GM23338 (cell line): ENCODE measurements at regions not wholly inside any gene's neighbourhood (a gene's known extent, or its start where the extent isn't known, plus 50 kb on each side); places are given as distances from the start of the nearest gene placed in this dataset.
A peak's percentile ranks its signal among the peaks of the same experiment; 100 is the strongest.

ENCODE experiments used
- ATAC-seq: fragments of 200-7000 bp; cut with Tn5 transposase; 3 replicates; pipeline ENCODE4 v1.9.1; 2020
- DNase-seq: peaks from one replicate; pipeline ENCODE4 v3.0.0-alpha.2; 2015; ENCODE audit warnings: low spot score
- H2AFZ ChIP-seq: fragments of 200-600 bp; sonication (generic); 2 replicates; pipeline ENCODE4 v1.8.0; 2016; ENCODE audit warnings: antibody characterized with exemption, mild to moderate bottlenecking, moderate library complexity
- H3F3A ChIP-seq: fragments of 200-600 bp; sonication (generic); replicated peaks from 2 replicates; pipeline ENCODE4 v1.8.0; 2017; ENCODE audit warnings: antibody characterized with exemption, mixed run types, low read depth
- H3K27ac ChIP-seq: fragments of 200-600 bp; sonication (generic); 2 replicates; pipeline ENCODE4 v1.6.1; 2016; ENCODE audit warnings: low read depth
- H3K27me3 ChIP-seq: fragments of 200-600 bp; sonication (generic); 2 replicates; pipeline ENCODE4 v1.8.0; 2016; ENCODE audit warnings: mild to moderate bottlenecking, mixed run types, moderate library complexity; ENCODE audit not compliant: insufficient read depth
- H3K36me3 ChIP-seq: fragments of 200-600 bp; sonication (generic); 2 replicates; pipeline ENCODE4 v1.8.0; 2016; ENCODE audit warnings: mild to moderate bottlenecking; ENCODE audit not compliant: insufficient read depth
- H3K4me1 ChIP-seq: fragments of 200-600 bp; sonication (generic); 2 replicates; pipeline ENCODE4 v1.8.0; 2016; ENCODE audit warnings: mild to moderate bottlenecking, moderate library complexity; ENCODE audit not compliant: insufficient read depth
- H3K4me2 ChIP-seq: fragments of 200-600 bp; sonication (generic); 2 replicates; pipeline ENCODE4 v1.7.1; 2017; ENCODE audit warnings: mixed run types
- H3K4me3 ChIP-seq: fragments of 200-600 bp; sonication (generic); 2 replicates; pipeline ENCODE4 v1.6.1; 2016; ENCODE audit warnings: mixed run types
- H3K79me2 ChIP-seq: fragments of 200-600 bp; sonication (generic); replicated peaks from 2 replicates; pipeline ENCODE4 v1.8.0; 2017; ENCODE audit warnings: mild to moderate bottlenecking; ENCODE audit not compliant: insufficient read depth
- H3K9me2 ChIP-seq: fragments of 200-600 bp; sonication (generic); 2 replicates; pipeline ENCODE4 v1.8.0; 2017; ENCODE audit not compliant: insufficient read depth
- H4K20me1 ChIP-seq: fragments of 200-600 bp; sonication (generic); replicated peaks from 2 replicates; pipeline ENCODE4 v1.8.0; 2017; ENCODE audit warnings: mild to moderate bottlenecking; ENCODE audit not compliant: insufficient read depth
- H3K27ac Mint-ChIP-seq: 2 replicates; pipeline ENCODE4 v1.8.0; 2020; ENCODE audit warnings: inconsistent platforms, mild to moderate bottlenecking, moderate library complexity, mixed read lengths
- H3K27me3 Mint-ChIP-seq: 3 replicates; pipeline ENCODE4 v1.8.0; 2022; ENCODE audit warnings: low read depth, mild to moderate bottlenecking, moderate library complexity, mixed read lengths, inconsistent platforms; ENCODE audit not compliant: insufficient read depth, poor library complexity
- H3K36me3 Mint-ChIP-seq: 3 replicates; pipeline ENCODE4 v1.8.0; 2021; ENCODE audit warnings: low read depth, mild to moderate bottlenecking, inconsistent platforms, moderate library complexity, mixed read lengths
- H3K4me1 Mint-ChIP-seq: 3 replicates; pipeline ENCODE4 v1.8.0; 2020; ENCODE audit warnings: mild to moderate bottlenecking, inconsistent platforms, mixed read lengths
- H3K4me3 Mint-ChIP-seq: 3 replicates; pipeline ENCODE4 v1.8.0; 2021; ENCODE audit warnings: moderate library complexity, mild to moderate bottlenecking, inconsistent platforms, mixed read lengths
- H3K9me3 Mint-ChIP-seq: 3 replicates; pipeline ENCODE4 v1.8.0; 2020; ENCODE audit warnings: moderate library complexity, mild to moderate bottlenecking, inconsistent platforms, mixed read lengths
- CREB1 ChIP-seq: fragments of 250-450 bp; sonication (Bioruptor Pico); IDR thresholded peaks from 2 replicates; pipeline ENCODE4 v1.5.0; 2020; ENCODE audit warnings: low read depth, mild to moderate bottlenecking, moderate library complexity
- EZH2 ChIP-seq: fragments of 200-600 bp; sonication (generic); IDR thresholded peaks from one replicate; pipeline ENCODE4 v1.8.0; 2017; ENCODE audit warnings: antibody characterized with exemption, mild to moderate bottlenecking, low read depth; ENCODE audit not compliant: unreplicated experiment
- EZH2phosphoT487 ChIP-seq: fragments of 200-600 bp; sonication (generic); IDR thresholded peaks from one replicate; pipeline ENCODE4 v1.8.1; 2018; ENCODE audit warnings: antibody characterized with exemption; ENCODE audit not compliant: unreplicated experiment
- JUNB ChIP-seq: IDR thresholded peaks from one replicate; pipeline ENCODE4 v1.6.1; 2016; ENCODE audit warnings: antibody characterized with exemption; ENCODE audit not compliant: unreplicated experiment
- NANOG ChIP-seq: IDR thresholded peaks from 2 replicates; pipeline ENCODE4 v1.6.1; 2016; ENCODE audit warnings: antibody characterized with exemption, borderline replicate concordance
- POLR2AphosphoS5 ChIP-seq: IDR thresholded peaks from 2 replicates; pipeline ENCODE4 v1.6.1; 2016; ENCODE audit warnings: antibody characterized with exemption, low read depth
- STAT1 ChIP-seq: IDR thresholded peaks from one replicate; pipeline ENCODE4 v1.6.1; 2016; ENCODE audit warnings: antibody characterized with exemption; ENCODE audit not compliant: unreplicated experiment
- ZNF331 ChIP-seq: fragments of 250-450 bp; sonication (Bioruptor Pico); IDR thresholded peaks from 2 replicates; pipeline ENCODE4 v1.5.0; 2020; ENCODE audit warnings: low read depth, mild to moderate bottlenecking, moderate library complexity
- TF ChIP-seq, protein P1 (sequence below): IDR thresholded peaks from 2 replicates; pipeline ENCODE4 v1.6.1; 2016; ENCODE audit warnings: antibody characterized with exemption
- TF ChIP-seq, protein P2 (sequence below): IDR thresholded peaks from one replicate; pipeline ENCODE4 v1.6.1; 2018; ENCODE audit warnings: antibody characterized with exemption; ENCODE audit not compliant: unreplicated experiment
- TF ChIP-seq, protein P3 (sequence below): fragments of 250-450 bp; sonication (Bioruptor Pico); IDR thresholded peaks from 2 replicates; pipeline ENCODE4 v1.5.0; 2020; ENCODE audit warnings: mild to moderate bottlenecking, moderate library complexity

DNA sequence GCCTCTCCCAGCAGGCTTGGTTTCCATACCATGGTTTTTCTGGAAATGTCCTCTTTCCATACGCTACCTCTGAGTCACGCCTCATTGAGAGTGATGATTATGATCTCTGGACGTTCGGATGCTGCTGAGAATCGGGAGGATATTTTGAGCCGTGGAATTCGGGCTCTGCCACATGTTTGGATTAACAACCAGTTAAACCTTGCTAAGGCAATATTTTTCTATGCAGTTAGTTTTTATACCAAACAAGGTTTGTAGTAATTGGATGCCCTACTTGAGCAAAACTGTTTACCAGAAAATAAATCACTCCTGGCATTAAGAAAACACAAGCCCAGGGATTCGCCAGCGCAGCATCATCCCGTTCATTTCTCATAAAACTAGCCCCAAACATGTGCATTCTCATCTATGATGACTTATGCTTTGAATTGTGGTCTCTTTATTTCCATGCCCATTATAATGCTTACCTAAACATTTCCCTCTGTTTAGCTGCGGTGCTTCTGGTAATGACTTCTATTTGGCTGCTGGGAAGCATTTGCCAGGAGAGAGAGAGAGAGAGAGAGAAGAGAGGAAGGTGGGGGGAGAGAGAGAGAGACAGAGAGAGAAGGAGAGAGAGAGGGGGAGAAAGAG, 198.9 kb downstream of the CLIC5 start:
- Histone ChIP-seq H3K4me3 (no peak overlapping the region), H3K36me3 (no peaks in the 10 kb centered on the region), H2AFZ (peak overlapping the region; percentile 5; the same call in 1 of the 2 replicates), H3K27ac (no peak overlapping the region), H4K20me1 (no peaks in the 10 kb centered on the region), H3K79me2 (no peaks in the 10 kb centered on the region), H3K4me2 (no peak overlapping the region), H3K27me3 (no peaks in the 10 kb centered on the region), H3F3A (no peaks in the 10 kb centered on the region), H3K4me1 (no peaks in the 10 kb centered on the region), H3K9me2 (no peaks in the 10 kb centered on the region; the same call in 1 of the 2 replicates)
- DNase-seq (no peak), ATAC-seq (no peak)
- TF ChIP-seq EZH2 (no peak), POLR2AphosphoS5 (no peak), CREB1 (CRISPR knock-in tag) (no peak), STAT1 (no peak), JUNB (no peak), NANOG (no peak), EZH2phosphoT487 (no peak), ZNF331 (CRISPR knock-in tag) (no peak)
- TF ChIP-seq, protein P1, sequence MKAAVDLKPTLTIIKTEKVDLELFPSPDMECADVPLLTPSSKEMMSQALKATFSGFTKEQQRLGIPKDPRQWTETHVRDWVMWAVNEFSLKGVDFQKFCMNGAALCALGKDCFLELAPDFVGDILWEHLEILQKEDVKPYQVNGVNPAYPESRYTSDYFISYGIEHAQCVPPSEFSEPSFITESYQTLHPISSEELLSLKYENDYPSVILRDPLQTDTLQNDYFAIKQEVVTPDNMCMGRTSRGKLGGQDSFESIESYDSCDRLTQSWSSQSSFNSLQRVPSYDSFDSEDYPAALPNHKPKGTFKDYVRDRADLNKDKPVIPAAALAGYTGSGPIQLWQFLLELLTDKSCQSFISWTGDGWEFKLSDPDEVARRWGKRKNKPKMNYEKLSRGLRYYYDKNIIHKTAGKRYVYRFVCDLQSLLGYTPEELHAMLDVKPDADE = no peak
- TF ChIP-seq, protein P2, sequence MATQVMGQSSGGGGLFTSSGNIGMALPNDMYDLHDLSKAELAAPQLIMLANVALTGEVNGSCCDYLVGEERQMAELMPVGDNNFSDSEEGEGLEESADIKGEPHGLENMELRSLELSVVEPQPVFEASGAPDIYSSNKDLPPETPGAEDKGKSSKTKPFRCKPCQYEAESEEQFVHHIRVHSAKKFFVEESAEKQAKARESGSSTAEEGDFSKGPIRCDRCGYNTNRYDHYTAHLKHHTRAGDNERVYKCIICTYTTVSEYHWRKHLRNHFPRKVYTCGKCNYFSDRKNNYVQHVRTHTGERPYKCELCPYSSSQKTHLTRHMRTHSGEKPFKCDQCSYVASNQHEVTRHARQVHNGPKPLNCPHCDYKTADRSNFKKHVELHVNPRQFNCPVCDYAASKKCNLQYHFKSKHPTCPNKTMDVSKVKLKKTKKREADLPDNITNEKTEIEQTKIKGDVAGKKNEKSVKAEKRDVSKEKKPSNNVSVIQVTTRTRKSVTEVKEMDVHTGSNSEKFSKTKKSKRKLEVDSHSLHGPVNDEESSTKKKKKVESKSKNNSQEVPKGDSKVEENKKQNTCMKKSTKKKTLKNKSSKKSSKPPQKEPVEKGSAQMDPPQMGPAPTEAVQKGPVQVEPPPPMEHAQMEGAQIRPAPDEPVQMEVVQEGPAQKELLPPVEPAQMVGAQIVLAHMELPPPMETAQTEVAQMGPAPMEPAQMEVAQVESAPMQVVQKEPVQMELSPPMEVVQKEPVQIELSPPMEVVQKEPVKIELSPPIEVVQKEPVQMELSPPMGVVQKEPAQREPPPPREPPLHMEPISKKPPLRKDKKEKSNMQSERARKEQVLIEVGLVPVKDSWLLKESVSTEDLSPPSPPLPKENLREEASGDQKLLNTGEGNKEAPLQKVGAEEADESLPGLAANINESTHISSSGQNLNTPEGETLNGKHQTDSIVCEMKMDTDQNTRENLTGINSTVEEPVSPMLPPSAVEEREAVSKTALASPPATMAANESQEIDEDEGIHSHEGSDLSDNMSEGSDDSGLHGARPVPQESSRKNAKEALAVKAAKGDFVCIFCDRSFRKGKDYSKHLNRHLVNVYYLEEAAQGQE = no peak
- TF ChIP-seq, protein P3, sequence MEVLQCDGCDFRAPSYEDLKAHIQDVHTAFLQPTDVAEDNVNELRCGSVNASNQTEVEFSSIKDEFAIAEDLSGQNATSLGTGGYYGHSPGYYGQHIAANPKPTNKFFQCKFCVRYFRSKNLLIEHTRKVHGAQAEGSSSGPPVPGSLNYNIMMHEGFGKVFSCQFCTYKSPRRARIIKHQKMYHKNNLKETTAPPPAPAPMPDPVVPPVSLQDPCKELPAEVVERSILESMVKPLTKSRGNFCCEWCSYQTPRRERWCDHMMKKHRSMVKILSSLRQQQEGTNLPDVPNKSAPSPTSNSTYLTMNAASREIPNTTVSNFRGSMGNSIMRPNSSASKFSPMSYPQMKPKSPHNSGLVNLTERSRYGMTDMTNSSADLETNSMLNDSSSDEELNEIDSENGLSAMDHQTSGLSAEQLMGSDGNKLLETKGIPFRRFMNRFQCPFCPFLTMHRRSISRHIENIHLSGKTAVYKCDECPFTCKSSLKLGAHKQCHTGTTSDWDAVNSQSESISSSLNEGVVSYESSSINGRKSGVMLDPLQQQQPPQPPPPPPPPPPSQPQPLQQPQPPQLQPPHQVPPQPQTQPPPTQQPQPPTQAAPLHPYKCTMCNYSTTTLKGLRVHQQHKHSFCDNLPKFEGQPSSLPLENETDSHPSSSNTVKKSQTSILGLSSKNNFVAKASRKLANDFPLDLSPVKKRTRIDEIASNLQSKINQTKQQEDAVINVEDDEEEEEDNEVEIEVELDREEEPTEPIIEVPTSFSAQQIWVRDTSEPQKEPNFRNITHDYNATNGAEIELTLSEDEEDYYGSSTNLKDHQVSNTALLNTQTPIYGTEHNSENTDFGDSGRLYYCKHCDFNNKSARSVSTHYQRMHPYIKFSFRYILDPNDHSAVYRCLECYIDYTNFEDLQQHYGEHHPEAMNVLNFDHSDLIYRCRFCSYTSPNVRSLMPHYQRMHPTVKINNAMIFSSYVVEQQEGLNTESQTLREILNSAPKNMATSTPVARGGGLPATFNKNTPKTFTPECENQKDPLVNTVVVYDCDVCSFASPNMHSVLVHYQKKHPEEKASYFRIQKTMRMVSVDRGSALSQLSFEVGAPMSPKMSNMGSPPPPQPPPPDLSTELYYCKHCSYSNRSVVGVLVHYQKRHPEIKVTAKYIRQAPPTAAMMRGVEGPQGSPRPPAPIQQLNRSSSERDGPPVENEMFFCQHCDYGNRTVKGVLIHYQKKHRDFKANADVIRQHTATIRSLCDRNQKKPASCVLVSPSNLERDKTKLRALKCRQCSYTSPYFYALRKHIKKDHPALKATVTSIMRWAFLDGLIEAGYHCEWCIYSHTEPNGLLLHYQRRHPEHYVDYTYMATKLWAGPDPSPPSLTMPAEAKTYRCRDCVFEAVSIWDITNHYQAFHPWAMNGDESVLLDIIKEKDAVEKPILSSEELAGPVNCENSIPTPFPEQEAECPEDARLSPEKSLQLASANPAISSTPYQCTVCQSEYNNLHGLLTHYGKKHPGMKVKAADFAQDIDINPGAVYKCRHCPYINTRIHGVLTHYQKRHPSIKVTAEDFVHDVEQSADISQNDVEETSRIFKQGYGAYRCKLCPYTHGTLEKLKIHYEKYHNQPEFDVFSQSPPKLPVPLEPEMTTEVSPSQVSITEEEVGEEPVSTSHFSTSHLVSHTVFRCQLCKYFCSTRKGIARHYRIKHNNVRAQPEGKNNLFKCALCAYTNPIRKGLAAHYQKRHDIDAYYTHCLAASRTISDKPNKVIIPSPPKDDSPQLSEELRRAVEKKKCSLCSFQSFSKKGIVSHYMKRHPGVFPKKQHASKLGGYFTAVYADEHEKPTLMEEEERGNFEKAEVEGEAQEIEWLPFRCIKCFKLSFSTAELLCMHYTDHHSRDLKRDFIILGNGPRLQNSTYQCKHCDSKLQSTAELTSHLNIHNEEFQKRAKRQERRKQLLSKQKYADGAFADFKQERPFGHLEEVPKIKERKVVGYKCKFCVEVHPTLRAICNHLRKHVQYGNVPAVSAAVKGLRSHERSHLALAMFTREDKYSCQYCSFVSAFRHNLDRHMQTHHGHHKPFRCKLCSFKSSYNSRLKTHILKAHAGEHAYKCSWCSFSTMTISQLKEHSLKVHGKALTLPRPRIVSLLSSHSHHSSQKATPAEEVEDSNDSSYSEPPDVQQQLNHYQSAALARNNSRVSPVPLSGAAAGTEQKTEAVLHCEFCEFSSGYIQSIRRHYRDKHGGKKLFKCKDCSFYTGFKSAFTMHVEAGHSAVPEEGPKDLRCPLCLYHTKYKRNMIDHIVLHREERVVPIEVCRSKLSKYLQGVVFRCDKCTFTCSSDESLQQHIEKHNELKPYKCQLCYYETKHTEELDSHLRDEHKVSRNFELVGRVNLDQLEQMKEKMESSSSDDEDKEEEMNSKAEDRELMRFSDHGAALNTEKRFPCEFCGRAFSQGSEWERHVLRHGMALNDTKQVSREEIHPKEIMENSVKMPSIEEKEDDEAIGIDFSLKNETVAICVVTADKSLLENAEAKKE (CRISPR knock-in tag) = no peak
- H3K4me1 Mint-ChIP-seq = no peaks in the 10 kb centered on the region; the same call in 2 of the 3 replicates
- H3K4me3 Mint-ChIP-seq = no peak overlapping the region
- H3K9me3 Mint-ChIP-seq = no peaks in the 10 kb centered on the region
- H3K36me3 Mint-ChIP-seq = no peaks in the 10 kb centered on the region
- H3K27me3 Mint-ChIP-seq = peaks cover 2% of the 10 kb centered on the region
- H3K27ac Mint-ChIP-seq = no peak overlapping the region
